GM12878 (cell line): ENCODE measurements at regions not wholly inside any gene's neighbourhood (a gene's known extent, or its start where the extent isn't known, plus 50 kb on each side); places are given as distances from the start of the nearest gene placed in this dataset.

Experiments used
- ATAC-seq: fragments of 200-7000 bp; cut with Tn5 transposase; 3 replicates; pipeline ENCODE4 v1.9.1; 2020; ENCODE audit warnings: mild to moderate bottlenecking, moderate library complexity
- BruUV-seq: library from RNA; stranded (reverse); fragments of 400-500 nt; replicated peaks from 2 replicates; lab custom pipeline; 2021; lab: Mats Ljungman, UMichigan
- CTCF ChIA-PET: fragments of 300-600 bp; sonication (Branson Sonifier 250); formaldehyde crosslinking; extraction: SDS; loops from one replicate; lab custom pipeline; 2021; ENCODE audit warnings: inconsistent platforms; lab: Yijun Ruan, JAX
- POLR2A ChIA-PET: fragments of 350-600 bp; formaldehyde crosslinking; extraction: SDS; loops from one replicate; lab custom pipeline; 2021; ENCODE audit warnings: inconsistent platforms; lab: Charles Lee
- RAD21 ChIA-PET: fragments of 300-600 bp; sonication (Branson Sonifier 250); formaldehyde crosslinking; loops from one replicate; lab custom pipeline; 2023; ENCODE audit warnings: antibody characterized with exemption; ENCODE audit not compliant: unreplicated experiment; lab: Charles Lee
- SMC1A ChIA-PET: fragments of 300-600 bp; sonication (Branson Sonifier 250); formaldehyde crosslinking; loops from one replicate; lab custom pipeline; 2023; ENCODE audit not compliant: unreplicated experiment, uncharacterized antibody; lab: Charles Lee
- DNase-seq: peaks from one replicate; pipeline ENCODE4 v3.0.0-alpha.2; 2011; ENCODE audit warnings: low read depth, low spot score
- FAIRE-seq: peaks from 3 replicates; lab custom pipeline; 2011; peaks lifted over from hg19 to GRCh38; lab: Jason Lieb, UNC
- H2AFZ ChIP-seq: 2 replicates; pipeline ENCODE4 v1.6.0; 2011; ENCODE audit warnings: low read depth, low read length, control low read depth; ENCODE audit not compliant: control insufficient read depth
- H3K27ac ChIP-seq: 2 replicates; pipeline ENCODE4 v1.5.1; 2011; ENCODE audit warnings: control low read depth; ENCODE audit not compliant: control insufficient read depth, insufficient read depth
- H3K27me3 ChIP-seq, 2 experiments: replicated peaks in 1 of 2; 2 replicates each; pipeline versions ENCODE4 v1.6.0 to v1.6.1; 2011; ENCODE audit warnings: low read length in 1 of 2; ENCODE audit not compliant: control insufficient read depth in 2 of 2, insufficient read depth in 2 of 2
- H3K36me3 ChIP-seq, 2 experiments: 2 replicates each; pipeline ENCODE4 v1.5.1; 2011; ENCODE audit warnings: low read length in 1 of 2; ENCODE audit not compliant: control insufficient read depth in 2 of 2, insufficient read depth in 2 of 2
- H3K4me1 ChIP-seq: 2 replicates; pipeline ENCODE4 v1.6.1; 2011; ENCODE audit warnings: mild to moderate bottlenecking, low read length, moderate library complexity, mixed read lengths; ENCODE audit not compliant: control insufficient read depth, insufficient read depth
- H3K4me2 ChIP-seq: 2 replicates; pipeline ENCODE4 v1.6.0; 2011; ENCODE audit warnings: control low read depth; ENCODE audit not compliant: control insufficient read depth, insufficient read depth
- H3K4me3 ChIP-seq: fragments of 200-600 bp; sonication (generic); 2 replicates; pipeline ENCODE4 v1.5.1; 2016
- H3K79me2 ChIP-seq: 2 replicates; pipeline ENCODE4 v1.6.0; 2011; ENCODE audit warnings: low read length; ENCODE audit not compliant: control insufficient read depth, insufficient read depth
- H3K9ac ChIP-seq: 2 replicates; pipeline ENCODE4 v1.8.0; 2011; ENCODE audit warnings: low read length, control low read depth, mixed read lengths; ENCODE audit not compliant: control insufficient read depth, insufficient read depth
- H3K9me3 ChIP-seq: replicated peaks from 3 replicates; pipeline ENCODE4 v1.5.1; 2011; ENCODE audit warnings: mild to moderate bottlenecking, low read length; ENCODE audit not compliant: control insufficient read depth, insufficient read depth
- H4K20me1 ChIP-seq: 2 replicates; pipeline ENCODE4 v1.6.0; 2011; ENCODE audit not compliant: control insufficient read depth, insufficient read depth
- CHD2 ChIP-seq: IDR thresholded peaks from 2 replicates; pipeline ENCODE4 v1.6.1; 2011; ENCODE audit warnings: low read depth, low read length, improper control_type of control experiment, borderline replicate concordance
- CTCF ChIP-seq, 3 experiments: IDR thresholded peaks in 2 of 3; conservative IDR thresholded peaks in 1 of 3; 2 replicates each; pipeline ENCODE4 v1.5.1; 2011; ENCODE audit warnings: low read depth in 3 of 3, low read length in 3 of 3, mild to moderate bottlenecking in 3 of 3, control low read depth in 2 of 3, moderate library complexity in 2 of 3, inconsistent platforms in 1 of 3, mixed read lengths in 1 of 3; ENCODE audit not compliant: control insufficient read depth in 2 of 3, insufficient read depth in 1 of 3; ENCODE audit errors: extremely low read depth in 1 of 3
- ESRRA ChIP-seq: IDR thresholded peaks from 2 replicates; pipeline ENCODE4 v1.6.1; 2012; ENCODE audit warnings: mild to moderate bottlenecking, low read length, improper control_type of control experiment
- GABPA ChIP-seq: IDR thresholded peaks from 2 replicates; pipeline ENCODE4 v1.6.1; 2014; ENCODE audit warnings: antibody characterized with exemption, low read depth, mild to moderate bottlenecking, inconsistent platforms
- IRF4 ChIP-seq: IDR thresholded peaks from 2 replicates; pipeline ENCODE4 v1.6.1; 2011; ENCODE audit warnings: low read depth, low read length
- MEF2A ChIP-seq: IDR thresholded peaks from 2 replicates; pipeline ENCODE4 v1.6.1; 2011; ENCODE audit warnings: low read depth, mild to moderate bottlenecking, low read length, moderate library complexity; ENCODE audit not compliant: insufficient read depth
- MXI1 ChIP-seq: fragments of 150-350 bp; IDR thresholded peaks from 2 replicates; pipeline ENCODE4 v1.6.1; 2011; ENCODE audit warnings: low read depth, mild to moderate bottlenecking, inconsistent platforms, low read length, improper control_type of control experiment
- NR2C2 ChIP-seq: IDR thresholded peaks from 2 replicates; pipeline ENCODE4 v1.6.1; 2011; ENCODE audit warnings: borderline replicate concordance, low read depth; ENCODE audit not compliant: control insufficient read depth, insufficient read length
- RAD21 ChIP-seq: IDR thresholded peaks from 2 replicates; pipeline ENCODE4 v1.6.1; 2011; ENCODE audit warnings: mild to moderate bottlenecking, low read depth, low read length, moderate library complexity; ENCODE audit not compliant: insufficient read depth
- SUPT20H ChIP-seq: IDR thresholded peaks from 2 replicates; pipeline ENCODE4 v1.6.1; 2011; ENCODE audit warnings: low read depth, mild to moderate bottlenecking, low read length, moderate library complexity, borderline replicate concordance; ENCODE audit not compliant: control insufficient read depth
- TCF3 ChIP-seq: IDR thresholded peaks from 2 replicates; pipeline ENCODE4 v1.6.1; 2012; ENCODE audit warnings: low read depth, mild to moderate bottlenecking, low read length, borderline replicate concordance; ENCODE audit not compliant: insufficient read depth
- YBX1 ChIP-seq: fragments of 450-650 bp; IDR thresholded peaks from 2 replicates; pipeline ENCODE4 v1.6.1; 2016; ENCODE audit warnings: antibody characterized with exemption
- ZBTB11 ChIP-seq: fragments of 450-650 bp; formaldehyde crosslinking; IDR thresholded peaks from 2 replicates; pipeline ENCODE4 v1.5.0; 2022; ENCODE audit warnings: mild to moderate bottlenecking, missing genetic modification characterization
- ZNF592 ChIP-seq: fragments of 450-650 bp; IDR thresholded peaks from 2 replicates; pipeline ENCODE4 v1.6.1; 2017; ENCODE audit warnings: mild to moderate bottlenecking, moderate library complexity
- WGBS: methylation state at CpG from one replicate; pipeline ENCODE4 v1.1.6; 2016; ENCODE audit warnings: low lambda C conversion rate; ENCODE audit not compliant: insufficient replicate concordance, insufficient coverage; ENCODE audit errors: missing lambda C conversion rate; 5-methylcytosine and 5-hydroxymethylcytosine counted together
- in situ Hi-C: fragments of 300-500 bp; cut with MboI; formaldehyde crosslinking; loops from 9 replicates; pipeline ENCODE4 v1.14.3; 2018; ENCODE audit warnings: mixed read lengths
- intact Hi-C: fragments of 100-400 bp; cut with micrococcal nuclease; formaldehyde crosslinking; loops from one replicate; pipeline ENCODE4 v1.14.2; 2022; ENCODE audit not compliant: unreplicated experiment

GRCh38 chr13:88718781-88719180 lies 1047.6 kb downstream of the SLITRK5 start (continued):
- TF ChIP-seq CHD2: no peak
- TF ChIP-seq, all 136 proteins: peak for 0

- ChIA-PET POLR2A (no interaction called here), SMC1A (no interaction called here), CTCF (no interaction called here), RAD21 (no interaction called here)
- in situ Hi-C loops: no loop called here
- ATAC-seq (no peak), FAIRE-seq (no peak), DNase-seq (no peak)
- H3K36me3 ChIP-seq: no peaks in the 10 kb centered on the region
- no TSS peak for BruUV-seq
- H3K4me3 ChIP-seq: no peak overlapping the region
- 7% methylated on average over 3 of the region's 3 CpGs for WGBS
- H3K9ac ChIP-seq: no peak overlapping the region
- no peaks in the 10 kb centered on the region; the same call in 2 of the 3 replicates for H3K9me3 ChIP-seq
- no peaks in the 10 kb centered on the region for H4K20me1 ChIP-seq
- H3K4me1 ChIP-seq: no peaks in the 10 kb centered on the region
- H3K27ac ChIP-seq: no peak overlapping the region
- no peak overlapping the region for H3K4me2 ChIP-seq
- no peaks in the 10 kb centered on the region for H3K79me2 ChIP-seq
- intact Hi-C loops: no loop called here
- no peaks in the 10 kb centered on the region for H3K27me3 ChIP-seq
- no peak overlapping the region for H2AFZ ChIP-seq
- no peak for TF ChIP-seq ZBTB11 (CRISPR knock-in tag)
- TF ChIP-seq ESRRA: no peak
- no peak for TF ChIP-seq NR2C2
- TF ChIP-seq GABPA: no peak
- TF ChIP-seq IRF4: no peak
- TF ChIP-seq TCF3: no peak
- TF ChIP-seq YBX1: no peak
- no peak for TF ChIP-seq MEF2A
- no peak for TF ChIP-seq CTCF (IDR thresholded peaks at IDR 0.05 in 2 of 3, conservative IDR thresholded peaks at IDR 0.05 in 1 of 3; ENCODE audit: control insufficient read depth in 2 of 3, extremely low read depth in 1 of 3, insufficient read depth in 1 of 3, low read depth in 3 of 3, low read length in 3 of 3)
- no peak for TF ChIP-seq SUPT20H
- no peak for TF ChIP-seq MXI1
- TF ChIP-seq RAD21: no peak
- TF ChIP-seq ZNF592: no peak
Measured at GRCh38 chr13:88726075-88726474, 1054.9 kb downstream of the SLITRK5 start.
